ENCODE measurements at regions not wholly inside any gene's neighbourhood (a gene's known extent, or its start where the extent isn't known, plus 50 kb on each side); places are given as distances from the start of the nearest gene placed in this dataset.
"Not testable (repeated sequence)": the region's sequence is repeated elsewhere in the genome, so short reads cannot be mapped to it uniquely, and the experiment has no call there.

- peaks cover 18% of the 10 kb centered on the region for H3K27me3 Mint-ChIP-seq
- H3K4me1 Mint-ChIP-seq: no peaks in the 10 kb centered on the region
- no peaks in the 10 kb centered on the region for H3K36me3 Mint-ChIP-seq (ENCODE audit: insufficient read depth)
- DNase-seq (ENCODE audit: low spot score in 2 of 2) (no peak), ATAC-seq (replicated peaks; ENCODE audit: extremely low read depth, poor library complexity, severe bottlenecking) (no peak)
- H3K4me3 Mint-ChIP-seq: no peak overlapping the region
- H3K9me3 Mint-ChIP-seq: peaks cover 5% of the 10 kb centered on the region
- H3K27ac Mint-ChIP-seq (ENCODE audit: low read depth): no peak overlapping the region
Measured at GRCh38 chr11:71127806-71128205, 124.6 kb downstream of the SHANK2 start.

- ATAC-seq (replicated peaks; ENCODE audit: extremely low read depth, poor library complexity, severe bottlenecking); H3K4me1 Mint-ChIP-seq; H3K36me3 Mint-ChIP-seq (ENCODE audit: insufficient read depth); H3K27me3 Mint-ChIP-seq; DNase-seq (ENCODE audit: low spot score in 2 of 2); H3K4me3 Mint-ChIP-seq; H3K9me3 Mint-ChIP-seq; H3K27ac Mint-ChIP-seq (ENCODE audit: low read depth): not testable (repeated sequence)
Measured at GRCh38 chr11:71126401-71126800, 126.0 kb downstream of the SHANK2 start.

- Mint-ChIP-seq H3K27ac (ENCODE audit: low read depth) (no peak overlapping the region), H3K4me3 (no peak overlapping the region), H3K9me3 (peaks cover 5% of the 10 kb centered on the region), H3K27me3 (no peaks in the 10 kb centered on the region), H3K4me1 (no peaks in the 10 kb centered on the region), H3K36me3 (ENCODE audit: insufficient read depth) (no peaks in the 10 kb centered on the region)
- DNase-seq (ENCODE audit: low spot score in 2 of 2): no peak
- no peak for ATAC-seq (replicated peaks; ENCODE audit: extremely low read depth, poor library complexity, severe bottlenecking)
Measured at GRCh38 chr11:71125150-71125549, 127.2 kb downstream of the SHANK2 start.

GRCh38 chr11:71124127-71124526 lies 128.2 kb downstream of the SHANK2 start:
- Mint-ChIP-seq H3K27me3 (peaks cover 7% of the 10 kb centered on the region), H3K4me1 (no peaks in the 10 kb centered on the region), H3K4me3 (no peak overlapping the region), H3K36me3 (ENCODE audit: insufficient read depth) (no peaks in the 10 kb centered on the region), H3K9me3 (peaks cover 5% of the 10 kb centered on the region), H3K27ac (ENCODE audit: low read depth) (no peak overlapping the region)
- DNase-seq (ENCODE audit: low spot score in 2 of 2) (no peak), ATAC-seq (replicated peaks; ENCODE audit: extremely low read depth, poor library complexity, severe bottlenecking) (no peak)

- Mint-ChIP-seq H3K27ac (ENCODE audit: low read depth) (no peak overlapping the region), H3K9me3 (peaks cover 5% of the 10 kb centered on the region), H3K36me3 (ENCODE audit: insufficient read depth) (no peaks in the 10 kb centered on the region), H3K4me3 (no peak overlapping the region), H3K4me1 (no peaks in the 10 kb centered on the region), H3K27me3 (peaks cover 23% of the 10 kb centered on the region)
- no peak for DNase-seq (ENCODE audit: low spot score in 2 of 2)
- no peak for ATAC-seq (replicated peaks; ENCODE audit: extremely low read depth, poor library complexity, severe bottlenecking)
Measured at GRCh38 chr11:71120471-71120896, 131.9 kb downstream of the SHANK2 start.

- H3K4me3 Mint-ChIP-seq: no peak overlapping the region
- no peaks in the 10 kb centered on the region for H3K36me3 Mint-ChIP-seq (ENCODE audit: insufficient read depth)
- ATAC-seq (replicated peaks; ENCODE audit: extremely low read depth, poor library complexity, severe bottlenecking) (no peak), DNase-seq (ENCODE audit: low spot score in 2 of 2) (no peak)
- peaks cover 5% of the 10 kb centered on the region for H3K9me3 Mint-ChIP-seq
- H3K27ac Mint-ChIP-seq (ENCODE audit: low read depth): no peak overlapping the region
- no peaks in the 10 kb centered on the region for H3K4me1 Mint-ChIP-seq
- peaks cover 23% of the 10 kb centered on the region for H3K27me3 Mint-ChIP-seq
Measured at GRCh38 chr11:71119656-71120269, 132.6 kb downstream of the SHANK2 start.

- DNase-seq (ENCODE audit: low spot score in 2 of 2): no peak
- H3K27me3 Mint-ChIP-seq: peaks cover 32% of the 10 kb centered on the region
- no peaks in the 10 kb centered on the region for H3K4me1 Mint-ChIP-seq
- H3K9me3 Mint-ChIP-seq: peaks cover under 1% of the 10 kb centered on the region
- H3K4me3 Mint-ChIP-seq: no peak overlapping the region
- ATAC-seq (replicated peaks; ENCODE audit: extremely low read depth, poor library complexity, severe bottlenecking): no peak
- H3K36me3 Mint-ChIP-seq (ENCODE audit: insufficient read depth): no peaks in the 10 kb centered on the region
- no peak overlapping the region for H3K27ac Mint-ChIP-seq (ENCODE audit: low read depth)
Measured at GRCh38 chr11:71118671-71119250, 133.6 kb downstream of the SHANK2 start.

- Mint-ChIP-seq H3K27me3 (peaks cover 46% of the 10 kb centered on the region), H3K4me3 (no peak overlapping the region), H3K27ac (ENCODE audit: low read depth) (no peak overlapping the region), H3K36me3 (ENCODE audit: insufficient read depth) (no peaks in the 10 kb centered on the region), H3K4me1 (no peaks in the 10 kb centered on the region), H3K9me3 (no peaks in the 10 kb centered on the region)
- ATAC-seq (replicated peaks; ENCODE audit: extremely low read depth, poor library complexity, severe bottlenecking) (no peak), DNase-seq (ENCODE audit: low spot score in 2 of 2) (no peak)
Measured at GRCh38 chr11:71117311-71117710, 135.1 kb downstream of the SHANK2 start.

- no peak overlapping the region for H3K27ac Mint-ChIP-seq (ENCODE audit: low read depth)
- DNase-seq (ENCODE audit: low spot score in 2 of 2) (no peak), ATAC-seq (replicated peaks; ENCODE audit: extremely low read depth, poor library complexity, severe bottlenecking) (no peak)
- H3K4me3 Mint-ChIP-seq: no peak overlapping the region
- H3K36me3 Mint-ChIP-seq (ENCODE audit: insufficient read depth): no peaks in the 10 kb centered on the region
- no peaks in the 10 kb centered on the region for H3K9me3 Mint-ChIP-seq
- peaks cover 53% of the 10 kb centered on the region for H3K27me3 Mint-ChIP-seq
- no peaks in the 10 kb centered on the region for H3K4me1 Mint-ChIP-seq
Measured at GRCh38 chr11:71116693-71117040, 135.7 kb downstream of the SHANK2 start.

- H3K27ac Mint-ChIP-seq (ENCODE audit: low read depth): no peak overlapping the region
- H3K36me3 Mint-ChIP-seq (ENCODE audit: insufficient read depth): no peaks in the 10 kb centered on the region
- ATAC-seq (replicated peaks; ENCODE audit: extremely low read depth, poor library complexity, severe bottlenecking): no peak
- no peaks in the 10 kb centered on the region for H3K9me3 Mint-ChIP-seq
- no peak for DNase-seq (ENCODE audit: low spot score in 2 of 2)
- H3K27me3 Mint-ChIP-seq: peaks cover 59% of the 10 kb centered on the region
- no peak overlapping the region for H3K4me3 Mint-ChIP-seq
- H3K4me1 Mint-ChIP-seq: no peaks in the 10 kb centered on the region
Measured at GRCh38 chr11:71115770-71116692, 136.3 kb downstream of the SHANK2 start.

- no peaks in the 10 kb centered on the region for H3K9me3 Mint-ChIP-seq
- no peak overlapping the region for H3K27ac Mint-ChIP-seq (ENCODE audit: low read depth)
- no peak overlapping the region for H3K4me3 Mint-ChIP-seq
- H3K4me1 Mint-ChIP-seq: no peaks in the 10 kb centered on the region
- no peaks in the 10 kb centered on the region for H3K36me3 Mint-ChIP-seq (ENCODE audit: insufficient read depth)
- DNase-seq (ENCODE audit: low spot score in 2 of 2): no peak
- no peak for ATAC-seq (replicated peaks; ENCODE audit: extremely low read depth, poor library complexity, severe bottlenecking)
- H3K27me3 Mint-ChIP-seq: peaks cover 52% of the 10 kb centered on the region
Measured at GRCh38 chr11:71114124-71114851, 138.1 kb downstream of the SHANK2 start.

GRCh38 chr11:71112990-71113389 lies 139.4 kb downstream of the SHANK2 start:
- Mint-ChIP-seq H3K27me3 (peaks cover 62% of the 10 kb centered on the region), H3K4me3 (no peak overlapping the region), H3K36me3 (ENCODE audit: insufficient read depth) (no peaks in the 10 kb centered on the region)

More at GRCh38 chr11:71112990-71113389, 139.4 kb downstream of the SHANK2 start:
- no peak for DNase-seq (ENCODE audit: low spot score in 2 of 2)
- no peak for ATAC-seq (replicated peaks; ENCODE audit: extremely low read depth, poor library complexity, severe bottlenecking)
- Mint-ChIP-seq H3K4me1 (no peaks in the 10 kb centered on the region), H3K9me3 (no peaks in the 10 kb centered on the region), H3K27ac (ENCODE audit: low read depth) (no peak overlapping the region)
